ENCODE measurements at regions not wholly inside any gene's neighbourhood (a gene's known extent, or its start where the extent isn't known, plus 50 kb on each side); places are given as distances from the start of the nearest gene placed in this dataset.

- no peaks in the 10 kb centered on the region for H3K36me3 ChIP-seq
- in situ Hi-C loops (cut with MboI; ENCODE audit: low pct_ligation_motif_present in 1 of 4, low pct_unique_long_range_greater_than_20kb in 1 of 4, low sequenced_read_pairs in 3 of 4): no loop called here
- intact Hi-C loops (cut with DNase I; ENCODE audit: low total_unique reads): no loop called here
- H3K4me1 ChIP-seq: no peaks in the 10 kb centered on the region
- no peak for DNase-seq
- H3K4me3 ChIP-seq: no peak overlapping the region
- H3K9me3 ChIP-seq: no peaks in the 10 kb centered on the region
- 8 to 10% methylated on average over 3 of the region's 3 CpGs for WGBS, 2 donors (ENCODE audit: low coverage in 1 of 2)
- H3K27ac ChIP-seq: no peak overlapping the region
- H3K27me3 ChIP-seq: no peaks in the 10 kb centered on the region
- TF ChIP-seq POLR2AphosphoS5 (IDR thresholded peaks at IDR 0.05): no peak
- TF ChIP-seq CTCF (IDR thresholded peaks at IDR 0.05): peak in 4 of 5 experiments; percentile 28 to 38 (median 30)
Measured at GRCh38 chr4:138938366-138938690, 77.3 kb upstream of the NOCT start.

GRCh38 chr4:138935135-138935807 lies 80.3 kb upstream of the NOCT start:
- Histone ChIP-seq H3K9me3 (no peaks in the 10 kb centered on the region), H3K36me3 (no peaks in the 10 kb centered on the region), H3K4me3 (no peak overlapping the region), H3K27me3 (no peaks in the 10 kb centered on the region), H3K4me1 (no peaks in the 10 kb centered on the region), H3K27ac (no peak overlapping the region)
- no peak for DNase-seq
- no peak for TF ChIP-seq CTCF (IDR thresholded peaks at IDR 0.05)
- no peak for TF ChIP-seq POLR2AphosphoS5 (IDR thresholded peaks at IDR 0.05)
- no peak for TF ChIP-seq POLR2A (IDR thresholded peaks at IDR 0.05)
- no peak for TF ChIP-seq EP300 (IDR thresholded peaks at IDR 0.05; ENCODE audit: low read depth)
- intact Hi-C loops (cut with DNase I; ENCODE audit: low total_unique reads) (no loop called here), in situ Hi-C loops (cut with MboI; ENCODE audit: low pct_ligation_motif_present in 1 of 4, low pct_unique_long_range_greater_than_20kb in 1 of 4, low sequenced_read_pairs in 3 of 4) (no loop called here)
- 44 to 48% methylated on average over 4 of the region's 4 CpGs for whole genome bisulfite sequencing, 2 donors (ENCODE audit: low coverage in 1 of 2)

GRCh38 chr4:138927072-138927471 lies 88.5 kb upstream of the NOCT start:
- DNase-seq: no peak
- in situ Hi-C loops (cut with MboI; ENCODE audit: low pct_ligation_motif_present in 1 of 4, low pct_unique_long_range_greater_than_20kb in 1 of 4, low sequenced_read_pairs in 3 of 4) (no loop called here), intact Hi-C loops (cut with DNase I; ENCODE audit: low total_unique reads) (no loop called here)
- H3K36me3 ChIP-seq: no peaks in the 10 kb centered on the region
- no peaks in the 10 kb centered on the region for H3K9me3 ChIP-seq
- H3K4me1 ChIP-seq: no peaks in the 10 kb centered on the region
- no peak overlapping the region for H3K4me3 ChIP-seq
- H3K27ac ChIP-seq: no peak overlapping the region
- TF ChIP-seq POLR2AphosphoS5 (IDR thresholded peaks at IDR 0.05) (no peak), EP300 (IDR thresholded peaks at IDR 0.05; ENCODE audit: low read depth) (no peak)
- no peaks in the 10 kb centered on the region for H3K27me3 ChIP-seq

- intact Hi-C loops (cut with DNase I; ENCODE audit: low total_unique reads): no loop called here
- Histone ChIP-seq H3K36me3 (no peaks in the 10 kb centered on the region), H3K27me3 (no peaks in the 10 kb centered on the region), H3K4me1 (no peaks in the 10 kb centered on the region), H3K4me3 (no peak overlapping the region), H3K27ac (no peak overlapping the region), H3K9me3 (no peaks in the 10 kb centered on the region)
- in situ Hi-C loops (cut with MboI; ENCODE audit: low pct_ligation_motif_present in 1 of 4, low pct_unique_long_range_greater_than_20kb in 1 of 4, low sequenced_read_pairs in 3 of 4): no loop called here
- DNase-seq: no peak
- WGBS, 2 donors (ENCODE audit: low coverage in 1 of 2): 77 to 79% methylated on average over 2 to 3 of the region's 3 CpGs
- TF ChIP-seq POLR2AphosphoS5 (IDR thresholded peaks at IDR 0.05): no peak
- TF ChIP-seq EP300 (IDR thresholded peaks at IDR 0.05; ENCODE audit: low read depth): no peak
- TF ChIP-seq POLR2A (IDR thresholded peaks at IDR 0.05): no peak
- no peak for TF ChIP-seq CTCF (IDR thresholded peaks at IDR 0.05)
Measured at GRCh38 chr4:138925495-138925894, 90.1 kb upstream of the NOCT start.
